CD4-positive, alpha-beta T cell treated with Interferon alpha-2 for 1 hour (primary cell): ENCODE measurements at regions not wholly inside any gene's neighbourhood (a gene's known extent, or its start where the extent isn't known, plus 50 kb on each side); places are given as distances from the start of the nearest gene placed in this dataset.
A peak's percentile ranks its signal among the peaks of the same experiment; 100 is the strongest.

Experiments used
- DNase-seq, 2 donors: peaks; one replicate each; pipeline ENCODE4 v3.0.0-alpha.2; 2020 to 2022

DNA sequence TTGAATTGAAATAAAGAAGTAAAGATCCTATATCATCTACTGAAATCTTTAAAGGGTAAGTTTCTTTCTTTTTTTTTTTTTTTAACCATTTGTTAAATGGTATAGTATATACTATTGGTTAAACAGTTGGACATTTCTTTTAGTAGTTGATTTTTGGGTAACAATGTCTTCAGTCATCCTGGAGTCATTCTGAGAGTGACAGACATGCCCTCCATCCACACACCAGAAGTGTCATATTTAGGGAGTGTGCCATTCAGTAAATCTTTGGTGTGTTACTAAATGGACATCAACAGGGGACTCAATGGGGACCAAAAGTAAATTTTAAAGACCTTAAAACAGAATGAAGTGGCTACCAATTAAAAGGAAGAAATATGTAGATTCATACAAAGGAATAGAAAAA is 50.8 kb upstream of the SLC39A10 start:
- DNase-seq: no peak

DNA sequence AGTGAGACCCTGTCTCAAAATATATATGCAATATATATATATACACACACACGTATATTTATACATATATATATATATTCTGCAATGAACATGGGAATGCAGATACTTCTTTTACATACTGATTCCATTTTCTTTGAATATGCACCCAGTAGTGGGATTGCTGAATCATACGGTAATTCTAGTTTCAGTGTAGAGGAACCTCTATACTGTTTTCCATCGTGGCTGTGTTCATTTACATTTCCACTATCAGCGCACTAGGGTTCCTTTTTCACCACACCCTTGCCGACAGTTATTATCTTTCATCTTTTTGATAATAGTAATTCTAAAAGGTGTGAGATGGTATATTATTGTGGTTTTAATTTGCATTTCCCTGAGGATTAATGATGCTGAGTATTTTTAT is 52.3 kb upstream of the SLC39A10 start:
- DNase-seq: no peak

GRCh38 chr2:195603998-195604397 is 53.0 kb upstream of the SLC39A10 start:
- no peak for DNase-seq

GRCh38 chr2:195603408-195603807 is 53.6 kb upstream of the SLC39A10 start:
- DNase-seq: no peak

- no peak for DNase-seq
These were observed 54.3 kb upstream of the SLC39A10 start for GRCh38 chr2:195602687-195603086.

GRCh38 chr2:195601361-195601760 is 55.7 kb upstream of the SLC39A10 start:
- DNase-seq: no peak

GRCh38 chr2:195600778-195601177 is 56.2 kb upstream of the SLC39A10 start:
- no peak for DNase-seq

DNA sequence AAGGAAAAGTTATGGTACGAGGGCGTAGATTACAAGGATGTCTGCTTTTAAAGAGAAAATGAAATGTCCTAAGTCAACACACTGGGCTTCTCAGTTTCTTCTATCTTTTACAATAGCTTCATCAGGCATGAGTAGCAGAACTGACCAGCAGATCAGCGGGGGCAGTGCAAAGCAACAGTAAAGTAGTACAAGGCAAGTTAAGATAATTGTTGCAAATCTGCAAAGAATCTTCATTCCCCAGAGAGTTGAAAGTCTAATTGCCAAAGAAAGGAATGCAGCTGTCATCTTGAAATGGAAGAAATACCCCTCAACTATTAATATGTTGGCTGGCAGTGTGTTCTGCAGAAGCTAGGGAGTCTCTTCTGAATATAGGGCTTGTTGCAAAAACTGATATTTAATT is 60.2 kb upstream of the SLC39A10 start:
- no peak for DNase-seq

DNA sequence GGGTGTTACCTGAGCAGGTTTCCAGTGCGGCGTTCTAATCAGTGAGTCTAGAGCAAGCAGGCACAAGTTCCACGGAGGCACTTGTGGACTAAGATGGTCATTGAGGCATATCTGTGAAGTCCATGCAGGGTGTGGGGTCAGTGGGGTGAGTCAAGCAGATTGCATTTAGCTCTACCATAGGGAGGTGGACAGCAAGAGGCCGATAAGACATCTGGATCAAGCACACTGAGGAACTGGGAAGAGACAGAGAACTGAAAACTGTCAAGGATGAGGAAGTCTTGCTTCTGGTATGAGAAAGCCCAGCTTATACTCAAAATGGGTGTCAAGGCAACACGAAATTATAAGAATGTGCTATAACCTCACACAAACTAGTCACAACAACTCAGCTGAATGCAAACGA is 61.2 kb upstream of the SLC39A10 start:
- DNase-seq: no peak

DNA sequence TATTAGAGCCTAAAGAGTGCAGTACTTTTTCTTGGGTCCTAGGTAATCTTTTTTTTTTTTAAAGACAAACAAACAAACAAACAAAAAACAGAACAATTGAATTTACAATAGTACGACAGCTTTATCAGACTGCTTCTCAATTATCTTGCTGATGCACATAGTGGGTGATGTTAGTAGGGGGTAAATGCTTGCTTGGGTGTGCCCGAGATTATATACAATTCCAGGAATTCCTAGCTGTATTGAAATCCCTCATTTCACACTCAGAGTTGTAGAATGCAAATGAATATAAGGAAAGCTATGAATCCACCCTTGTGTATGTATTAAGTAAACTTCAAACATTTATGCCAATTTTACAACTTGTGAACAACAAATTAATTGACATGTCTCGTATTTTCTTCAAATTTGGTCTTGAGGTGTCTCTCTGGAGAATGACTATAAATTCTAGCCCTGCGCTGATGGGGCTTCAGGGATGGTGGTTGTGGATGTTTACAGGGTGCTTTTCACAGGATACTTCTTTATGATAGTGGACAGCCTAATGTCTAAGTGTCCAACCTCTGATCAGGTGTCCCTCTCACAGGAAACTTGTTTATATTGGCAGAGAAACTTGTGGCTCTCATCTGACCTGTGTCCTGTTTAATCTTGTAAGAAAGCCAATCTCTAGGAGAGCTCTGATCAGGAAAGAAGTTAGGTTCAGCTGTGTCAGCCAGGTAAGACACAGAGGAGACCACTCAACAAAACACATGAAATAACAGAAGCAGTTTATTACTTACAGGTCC is 61.9 kb upstream of the SLC39A10 start:
- no peak for DNase-seq

GRCh38 chr2:195594248-195594647 is 62.8 kb upstream of the SLC39A10 start:
- DNase-seq: no peak

- DNase-seq: no peak
These were observed 64.9 kb upstream of the SLC39A10 start for GRCh38 chr2:195592105-195592504.

GRCh38 chr2:195590861-195591205 is 66.2 kb upstream of the SLC39A10 start:
- no peak for DNase-seq

DNA sequence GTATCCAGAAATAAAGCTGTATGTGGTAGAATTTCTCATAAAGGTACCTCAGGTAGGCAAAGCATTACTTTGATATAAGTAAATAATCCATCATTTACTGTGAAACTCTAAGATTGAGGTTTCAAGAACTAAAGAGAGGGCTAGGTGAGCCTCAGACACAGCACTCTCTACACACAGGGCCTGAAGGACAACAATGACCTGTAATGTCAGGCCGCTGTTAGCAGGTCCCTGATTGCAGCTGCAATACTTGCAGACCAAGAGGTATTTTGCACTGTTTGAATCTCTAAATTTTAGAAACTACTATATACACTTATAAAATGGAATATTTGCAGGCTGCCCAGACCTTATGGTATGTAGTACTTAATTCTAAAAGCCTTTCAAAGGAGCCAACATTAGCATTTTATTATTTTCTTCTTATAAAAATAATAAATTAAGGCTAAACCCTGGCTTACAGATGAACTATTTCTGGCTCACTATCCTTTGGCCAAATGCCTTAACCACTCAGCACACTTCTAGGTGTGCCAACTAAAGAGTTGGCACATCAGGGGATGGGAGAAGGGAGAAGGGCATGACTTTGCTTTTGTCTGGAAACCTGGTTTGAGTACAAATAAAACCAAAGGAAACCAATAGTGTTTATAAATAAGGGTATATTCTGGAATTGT is 66.7 kb upstream of the SLC39A10 start:
- no peak for DNase-seq

DNA sequence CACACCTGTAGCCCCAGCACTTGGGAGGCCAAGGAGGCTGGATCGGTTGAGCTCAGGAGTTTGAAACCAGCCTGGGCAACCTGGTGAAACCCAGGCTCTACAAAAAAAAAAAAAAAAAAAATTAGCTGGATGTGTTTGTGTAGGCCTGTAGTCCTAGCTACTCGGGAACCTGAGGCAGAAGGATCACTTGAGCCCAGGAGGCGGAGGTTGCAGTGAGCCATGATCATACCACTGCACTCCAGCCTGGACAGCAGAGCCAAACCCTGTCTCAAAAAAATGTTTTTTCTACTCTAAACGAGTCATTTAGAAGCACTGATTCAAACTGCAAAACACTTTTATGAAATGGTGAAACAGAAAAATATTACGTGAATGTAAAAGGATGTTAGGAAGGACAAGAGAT is 69.1 kb upstream of the SLC39A10 start:
- DNase-seq: no peak

GRCh38 chr2:195586062-195586714 is 70.8 kb upstream of the SLC39A10 start:
- DNase-seq: no peak

- DNase-seq: no peak
These were observed 74.8 kb upstream of the SLC39A10 start for GRCh38 chr2:195582188-195582587.

- no peak for DNase-seq
These were observed 77.1 kb upstream of the SLC39A10 start for GRCh38 chr2:195579776-195580555.

- peak; percentile 39 to 60 for DNase-seq
These were observed 81.1 kb upstream of the SLC39A10 start for GRCh38 chr2:195575879-195576401.

GRCh38 chr2:195575016-195575415 is 82.0 kb upstream of the SLC39A10 start:
- DNase-seq: no peak

DNA sequence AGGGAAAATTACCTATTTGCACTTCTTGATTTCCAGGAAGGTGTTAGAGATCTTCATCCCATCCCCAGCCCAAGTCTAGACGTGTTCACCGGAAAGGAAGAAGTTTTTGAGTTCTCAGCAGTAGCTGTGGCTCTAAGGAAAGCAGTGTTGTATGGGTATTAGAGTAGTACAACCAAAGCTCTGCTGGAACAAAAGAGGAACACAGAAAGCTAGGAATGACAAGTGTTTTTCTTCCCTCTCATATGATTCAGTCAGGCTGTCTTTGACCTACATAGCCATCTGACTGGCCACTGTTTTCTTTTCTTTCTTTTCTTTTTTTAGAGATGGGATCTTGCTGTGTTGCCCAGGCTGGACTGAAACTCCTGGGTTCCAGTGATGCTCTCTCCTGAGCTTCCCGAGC is 82.7 kb upstream of the SLC39A10 start:
- DNase-seq: no peak

- DNase-seq: no peak
These were observed 83.9 kb upstream of the SLC39A10 start for GRCh38 chr2:195572895-195573683.
